Mesendoderm (in vitro differentiated cells): ENCODE measurements at regions not wholly inside any gene's neighbourhood (a gene's known extent, or its start where the extent isn't known, plus 50 kb on each side); places are given as distances from the start of the nearest gene placed in this dataset.
A peak's percentile ranks its signal among the peaks of the same experiment; 100 is the strongest.
"Not testable (repeated sequence)": the region's sequence is repeated elsewhere in the genome, so short reads cannot be mapped to it uniquely, and the experiment has no call there.

Experiments used
- DNase-seq: peaks from one replicate; pipeline ENCODE4 v3.0.0; 2013
- H2AK5ac ChIP-seq: 2 replicates; pipeline ENCODE4 v1.6.1; 2013; ENCODE audit warnings: low read length, inconsistent platforms
- H2BK120ac ChIP-seq: 2 replicates; pipeline ENCODE4 v1.6.1; 2013; ENCODE audit warnings: low read depth, mild to moderate bottlenecking, low read length, moderate library complexity, mixed read lengths
- H2BK15ac ChIP-seq: replicated peaks from 2 replicates; pipeline ENCODE4 v1.6.1; 2013; ENCODE audit warnings: low read depth, mild to moderate bottlenecking, moderate library complexity
- H2BK5ac ChIP-seq: 2 replicates; pipeline ENCODE4 v1.6.1; 2013; ENCODE audit warnings: low read length, inconsistent platforms
- H3K18ac ChIP-seq: 2 replicates; pipeline ENCODE4 v1.6.1; 2013; ENCODE audit warnings: mild to moderate bottlenecking, low read length, mixed read lengths
- H3K23ac ChIP-seq: one replicate; pipeline ENCODE4 v1.6.1; 2013; ENCODE audit warnings: low read length
- H3K27ac ChIP-seq: 2 replicates; pipeline ENCODE4 v1.5.1; 2013; ENCODE audit warnings: low read depth, mild to moderate bottlenecking, inconsistent platforms, low read length, moderate library complexity
- H3K27me3 ChIP-seq: 2 replicates; pipeline ENCODE4 v1.6.1; 2013; ENCODE audit warnings: low read length, control low read depth, mild to moderate bottlenecking, inconsistent platforms; ENCODE audit not compliant: insufficient read depth, poor library complexity
- H3K36me3 ChIP-seq: 2 replicates; pipeline ENCODE4 v1.6.1; 2013; ENCODE audit warnings: low read length, inconsistent platforms; ENCODE audit not compliant: control insufficient read depth, insufficient read depth
- H3K4ac ChIP-seq: one replicate; pipeline ENCODE4 v1.6.1; 2013; ENCODE audit warnings: low read depth, mild to moderate bottlenecking, low read length, moderate library complexity
- H3K4me1 ChIP-seq: 2 replicates; pipeline ENCODE4 v1.6.1; 2013; ENCODE audit warnings: low read depth, low read length, inconsistent platforms; ENCODE audit not compliant: control insufficient read depth
- H3K4me2 ChIP-seq: 2 replicates; pipeline ENCODE4 v1.6.1; 2013; ENCODE audit warnings: low read length
- H3K4me3 ChIP-seq: 2 replicates; pipeline ENCODE4 v1.5.1; 2013; ENCODE audit warnings: mild to moderate bottlenecking, low read length
- H3K56ac ChIP-seq: one replicate; pipeline ENCODE4 v1.6.1; 2013; ENCODE audit warnings: low read length
- H3K79me1 ChIP-seq: 2 replicates; pipeline ENCODE4 v1.6.1; 2013; ENCODE audit warnings: low read length, inconsistent platforms
- H3K79me2 ChIP-seq: 2 replicates; pipeline ENCODE4 v1.6.1; 2013; ENCODE audit warnings: mild to moderate bottlenecking, low read length; ENCODE audit not compliant: control insufficient read depth, insufficient read depth
- H3K9ac ChIP-seq: 2 replicates; pipeline ENCODE4 v1.6.1; 2013; ENCODE audit warnings: low read length, inconsistent platforms
- H4K5ac ChIP-seq: one replicate; pipeline ENCODE4 v1.6.1; 2013; ENCODE audit warnings: low read length
- H4K8ac ChIP-seq: one replicate; pipeline ENCODE4 v1.6.1; 2013; ENCODE audit warnings: low read depth, mild to moderate bottlenecking, control low read depth, low read length, moderate library complexity
- whole genome bisulfite sequencing: extraction: QIAGEN DNeasy Blood & Tissue Kit; methylation state at CpG from one replicate; pipeline ENCODE4 v1.1.7; 2013; ENCODE audit warnings: low lambda C conversion rate, missing lambda C conversion rate; ENCODE audit not compliant: insufficient coverage; ENCODE audit errors: extremely low coverage; 5-methylcytosine and 5-hydroxymethylcytosine counted together

DNA sequence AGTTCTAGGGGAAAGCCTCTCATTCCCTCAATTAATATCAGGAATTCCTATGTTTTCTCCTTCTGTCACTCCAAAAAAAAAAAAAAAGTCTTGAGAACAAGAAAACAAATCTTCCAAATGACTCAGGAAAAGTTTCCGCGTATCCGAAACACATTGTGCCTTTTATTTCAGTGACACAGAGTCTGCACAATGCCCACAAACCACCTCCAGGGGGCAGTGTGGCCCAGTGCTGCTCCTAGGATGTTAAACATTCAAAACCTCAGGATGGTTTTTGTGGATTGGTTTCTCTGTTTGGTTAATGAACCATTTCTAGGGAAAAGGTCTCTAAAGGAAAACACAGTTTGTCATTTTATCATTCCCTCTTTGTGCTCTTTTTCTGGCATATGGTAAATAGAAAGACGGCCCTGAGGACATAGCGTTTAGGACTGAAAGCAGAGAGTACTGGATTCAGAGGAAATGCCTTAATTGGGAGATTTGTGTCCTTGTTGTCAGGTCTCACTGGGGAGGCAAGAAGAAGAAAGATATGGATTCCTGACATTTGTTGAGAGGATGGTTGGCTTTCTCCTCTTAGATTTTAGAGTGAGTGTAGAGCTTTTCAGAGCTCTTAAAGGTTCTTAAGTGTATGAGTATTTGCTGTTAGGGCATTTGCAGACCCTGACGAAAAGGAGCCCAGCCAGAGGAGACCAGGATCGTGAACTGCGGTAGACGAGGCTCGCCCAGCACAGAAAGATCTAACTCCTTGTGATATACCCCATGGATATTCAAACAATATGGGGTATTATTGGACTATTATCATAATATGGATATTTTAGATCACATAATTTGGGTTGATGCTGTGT is 65.7 kb upstream of the MAP9 start:
- H3K27me3 ChIP-seq, result no peaks in the 10 kb centered on the region
- no peak overlapping the region for H2BK120ac ChIP-seq
- H4K8ac ChIP-seq, result no peak overlapping the region
- H3K4ac ChIP-seq, result no peak overlapping the region
- no peak overlapping the region for H3K27ac ChIP-seq
- WGBS, result no CpG with 5 or more reads among the region's 10 CpGs
- no peaks in the 10 kb centered on the region for H3K4me1 ChIP-seq
- H3K36me3 ChIP-seq, result no peaks in the 10 kb centered on the region
- no peak overlapping the region for H3K18ac ChIP-seq
- no peaks in the 10 kb centered on the region for H3K79me2 ChIP-seq
- H3K79me1 ChIP-seq, result no peaks in the 10 kb centered on the region
- no peak overlapping the region for H2BK15ac ChIP-seq
- no peak overlapping the region for H3K23ac ChIP-seq
- DNase-seq, result peak; percentile 71
- H3K9ac ChIP-seq, result no peak overlapping the region
- H4K5ac ChIP-seq, result no peak overlapping the region
- H3K4me3 ChIP-seq, result no peak overlapping the region
- no peak overlapping the region for H3K4me2 ChIP-seq
- no peak overlapping the region for H3K56ac ChIP-seq
- H2AK5ac ChIP-seq, result no peak overlapping the region
- no peak overlapping the region for H2BK5ac ChIP-seq

DNA sequence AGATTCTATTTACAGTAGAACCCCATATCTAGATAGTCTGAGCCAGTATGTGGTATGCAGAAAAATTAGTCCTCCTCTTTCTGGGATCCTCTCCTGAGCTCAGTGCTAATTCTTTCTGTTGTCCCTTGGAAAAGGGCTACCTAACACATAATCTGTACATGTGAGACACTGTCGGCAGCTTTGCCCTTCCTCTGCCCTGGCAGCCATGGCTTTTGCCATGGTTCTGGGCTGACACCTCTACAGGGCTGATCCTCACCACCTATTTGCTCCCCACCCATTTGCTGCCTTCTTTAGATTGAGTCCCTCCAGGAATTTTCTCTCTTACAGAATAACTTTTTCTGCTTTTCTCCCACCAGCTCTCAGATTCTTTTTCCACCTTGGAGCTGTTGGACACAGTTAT is 64.7 kb upstream of the MAP9 start:
- no CpG with 5 or more reads among the region's 1 CpG for WGBS
- H3K4ac ChIP-seq, result no peak overlapping the region
- no peak for DNase-seq
- H3K4me3 ChIP-seq, result no peak overlapping the region
- no peak overlapping the region for H2BK15ac ChIP-seq
- no peak overlapping the region for H3K9ac ChIP-seq
- no peak overlapping the region for H2BK120ac ChIP-seq
- no peaks in the 10 kb centered on the region for H3K36me3 ChIP-seq
- no peak overlapping the region for H3K18ac ChIP-seq
- H3K56ac ChIP-seq, result no peak overlapping the region
- H3K27me3 ChIP-seq, result no peaks in the 10 kb centered on the region
- no peak overlapping the region for H3K4me2 ChIP-seq
- H3K79me2 ChIP-seq, result no peaks in the 10 kb centered on the region
- no peak overlapping the region for H2AK5ac ChIP-seq
- no peak overlapping the region for H4K8ac ChIP-seq
- H3K4me1 ChIP-seq, result no peaks in the 10 kb centered on the region
- no peak overlapping the region for H3K23ac ChIP-seq
- no peak overlapping the region for H4K5ac ChIP-seq
- H3K79me1 ChIP-seq, result no peaks in the 10 kb centered on the region
- no peak overlapping the region for H2BK5ac ChIP-seq
- no peak overlapping the region for H3K27ac ChIP-seq

DNA sequence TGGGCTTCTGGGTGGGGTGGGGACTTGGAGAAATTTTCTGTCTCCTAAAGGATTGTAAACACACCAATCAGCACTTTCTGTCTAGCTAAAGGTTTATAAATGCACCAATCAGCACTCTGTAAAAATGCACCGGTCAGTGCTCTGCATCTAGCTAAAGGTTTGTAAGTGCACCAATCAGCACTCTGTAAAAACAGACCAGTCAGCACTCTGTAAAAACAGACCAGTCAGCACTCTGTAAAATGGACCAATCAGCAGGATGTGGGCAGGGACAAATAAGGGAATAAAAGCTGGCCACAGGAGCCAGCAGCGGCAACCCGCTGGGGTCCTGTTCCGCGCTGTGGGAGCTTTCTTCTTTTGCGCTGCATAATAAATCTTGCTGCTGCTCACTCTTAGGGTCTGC is 63.0 kb upstream of the MAP9 start:
- not testable (repeated sequence) for H2AK5ac ChIP-seq, DNase-seq, H3K79me2 ChIP-seq, H3K79me1 ChIP-seq, H4K8ac ChIP-seq, H2BK15ac ChIP-seq, H3K27me3 ChIP-seq, H3K36me3 ChIP-seq, H2BK5ac ChIP-seq, H3K23ac ChIP-seq, H4K5ac ChIP-seq, H3K4me1 ChIP-seq, H3K4me3 ChIP-seq, H3K56ac ChIP-seq, H3K18ac ChIP-seq, H3K9ac ChIP-seq, H2BK120ac ChIP-seq, H3K27ac ChIP-seq, H3K4me2 ChIP-seq, H3K4ac ChIP-seq
- WGBS, result no CpG with 5 or more reads among the region's 6 CpGs

DNA sequence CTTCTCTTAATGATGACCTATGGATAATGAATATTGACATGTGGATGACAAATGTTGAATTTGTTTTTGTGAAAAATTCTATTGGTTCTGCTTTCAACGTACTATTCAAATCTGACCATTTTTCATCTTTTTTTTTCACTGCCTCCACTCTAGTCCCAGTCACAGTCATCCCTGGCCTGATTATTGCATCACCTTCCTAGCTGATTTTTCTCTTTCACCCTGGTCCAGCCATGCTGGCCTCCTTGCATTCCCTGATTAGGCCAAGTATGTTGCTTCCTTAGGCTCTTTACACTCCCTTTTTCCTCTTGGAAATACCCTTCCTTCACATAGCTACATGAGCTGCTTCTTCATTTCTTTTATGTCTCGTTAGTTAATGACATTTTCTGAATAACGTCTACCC is 58.1 kb upstream of the MAP9 start:
- Histone ChIP-seq H3K4ac (no peak overlapping the region), H3K56ac (no peak overlapping the region), H3K27me3 (no peaks in the 10 kb centered on the region), H4K5ac (no peak overlapping the region), H3K4me1 (no peaks in the 10 kb centered on the region), H2BK5ac (no peak overlapping the region), H3K9ac (no peak overlapping the region), H2BK15ac (no peak overlapping the region), H3K27ac (no peak overlapping the region), H4K8ac (no peak overlapping the region), H3K4me2 (no peak overlapping the region), H2AK5ac (no peak overlapping the region), H3K79me1 (no peaks in the 10 kb centered on the region), H3K4me3 (no peak overlapping the region), H3K79me2 (no peaks in the 10 kb centered on the region), H3K23ac (no peak overlapping the region), H3K36me3 (no peaks in the 10 kb centered on the region), H3K18ac (no peak overlapping the region), H2BK120ac (no peak overlapping the region)
- no CpG with 5 or more reads among the region's 3 CpGs for WGBS
- DNase-seq, result peak; percentile 4

DNA sequence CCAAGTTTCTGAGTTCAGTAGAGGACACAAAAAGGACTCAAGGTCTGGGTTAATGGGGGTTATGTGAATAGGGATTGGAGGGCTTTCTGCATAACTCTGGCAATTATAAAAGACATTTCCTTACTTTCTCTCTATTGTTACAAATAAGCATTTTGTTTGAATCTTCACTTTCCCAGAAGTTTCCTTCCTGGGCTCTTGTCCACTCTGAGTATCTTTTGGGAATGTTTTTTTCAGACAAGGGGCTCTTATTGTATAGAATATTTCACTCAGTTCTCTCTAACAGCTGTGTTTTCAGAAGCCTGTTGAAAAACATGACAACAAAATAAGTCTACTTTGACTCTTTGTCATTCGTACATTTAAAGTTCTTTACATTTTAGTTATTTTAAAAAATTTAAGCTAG is 57.6 kb upstream of the MAP9 start:
- no peak overlapping the region for H2BK120ac ChIP-seq
- H3K79me1 ChIP-seq, result no peaks in the 10 kb centered on the region
- no peak overlapping the region for H3K9ac ChIP-seq
- H2AK5ac ChIP-seq, result no peak overlapping the region
- no peak overlapping the region for H3K18ac ChIP-seq
- H3K4ac ChIP-seq, result no peak overlapping the region
- no peaks in the 10 kb centered on the region for H3K79me2 ChIP-seq
- H3K4me1 ChIP-seq, result no peaks in the 10 kb centered on the region
- H3K4me2 ChIP-seq, result no peak overlapping the region
- WGBS, result no CpG with 5 or more reads among the region's 1 CpG
- H4K8ac ChIP-seq, result no peak overlapping the region
- no peaks in the 10 kb centered on the region for H3K27me3 ChIP-seq
- no peak overlapping the region for H2BK5ac ChIP-seq
- H4K5ac ChIP-seq, result no peak overlapping the region
- H3K4me3 ChIP-seq, result no peak overlapping the region
- no peak overlapping the region for H3K27ac ChIP-seq
- no peak overlapping the region for H3K23ac ChIP-seq
- no peak overlapping the region for H2BK15ac ChIP-seq
- H3K36me3 ChIP-seq, result no peaks in the 10 kb centered on the region
- no peak overlapping the region for H3K56ac ChIP-seq
- no peak for DNase-seq
